ENCODE measurements at regions not wholly inside any gene's neighbourhood (a gene's known extent, or its start where the extent isn't known, plus 50 kb on each side); places are given as distances from the start of the nearest gene placed in this dataset.

DNA sequence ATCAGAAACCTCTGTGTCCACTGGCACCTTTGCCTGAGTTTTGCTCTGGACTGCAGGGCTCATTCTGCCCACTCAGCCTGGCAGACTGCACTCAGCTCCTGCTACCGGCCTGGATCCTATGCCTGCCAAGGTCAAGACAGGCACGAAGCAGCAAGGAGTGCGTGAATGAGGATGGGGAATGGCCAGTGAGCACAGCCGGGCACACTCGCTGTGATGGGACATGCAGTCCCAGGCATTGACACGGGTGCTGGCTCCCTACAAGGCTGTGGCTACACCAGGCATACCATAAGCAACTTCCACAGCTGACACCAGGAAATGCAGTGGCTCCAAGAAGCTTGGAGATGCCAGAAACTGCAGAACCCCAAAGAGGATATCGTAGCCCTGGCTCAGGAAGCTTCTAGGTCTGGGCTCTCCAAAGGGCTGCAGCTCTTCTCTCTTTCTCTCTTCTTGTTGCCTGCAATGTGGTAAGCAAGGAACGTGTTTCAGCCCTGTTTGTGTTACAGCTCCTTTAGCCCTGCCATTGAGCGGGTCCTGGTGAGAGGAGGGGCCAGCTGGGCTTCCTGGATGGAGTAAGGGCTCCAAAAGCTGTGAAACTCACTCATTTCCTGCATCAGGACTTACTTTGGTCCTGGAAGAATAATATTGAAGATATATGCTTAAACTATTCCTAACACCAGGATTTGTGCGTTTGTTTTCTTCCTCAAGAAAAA is 832.6 kb upstream of the SLITRK5 start:
- H3K27ac ChIP-seq, result no peak overlapping the region
- TF ChIP-seq ZFX (IDR thresholded peaks at IDR 0.05; ENCODE audit: borderline replicate concordance) (no peak), CTCF (IDR thresholded peaks at IDR 0.05) (no peak)

DNA sequence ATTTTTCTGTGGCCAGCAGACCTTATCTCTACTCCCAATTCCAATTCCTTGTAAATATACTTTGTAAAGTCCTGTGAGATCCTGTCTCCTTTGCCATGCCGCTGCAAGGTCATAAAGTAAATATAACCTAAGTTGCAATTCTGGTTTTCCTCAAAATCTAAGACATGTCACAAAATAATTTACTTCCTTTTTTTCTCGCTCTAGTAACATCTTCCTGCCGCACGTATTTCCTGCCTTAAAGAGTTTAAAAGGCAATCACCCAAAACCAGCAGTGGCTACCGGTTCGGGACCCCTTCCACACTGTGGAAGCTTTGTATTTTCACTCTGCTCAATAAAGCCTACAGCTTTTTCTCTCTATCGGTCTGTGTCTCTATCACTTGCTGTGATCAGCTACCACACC is 832.0 kb upstream of the SLITRK5 start:
- TF ChIP-seq CTCF (IDR thresholded peaks at IDR 0.05) (no peak), ZFX (IDR thresholded peaks at IDR 0.05; ENCODE audit: borderline replicate concordance) (no peak)
- no peak overlapping the region for H3K27ac ChIP-seq

- no peak for TF ChIP-seq ZFX (IDR thresholded peaks at IDR 0.05; ENCODE audit: borderline replicate concordance)
- no peak for TF ChIP-seq CTCF (IDR thresholded peaks at IDR 0.05)
These were observed 830.6 kb upstream of the SLITRK5 start for GRCh38 chr13:86840250-86841191.

DNA sequence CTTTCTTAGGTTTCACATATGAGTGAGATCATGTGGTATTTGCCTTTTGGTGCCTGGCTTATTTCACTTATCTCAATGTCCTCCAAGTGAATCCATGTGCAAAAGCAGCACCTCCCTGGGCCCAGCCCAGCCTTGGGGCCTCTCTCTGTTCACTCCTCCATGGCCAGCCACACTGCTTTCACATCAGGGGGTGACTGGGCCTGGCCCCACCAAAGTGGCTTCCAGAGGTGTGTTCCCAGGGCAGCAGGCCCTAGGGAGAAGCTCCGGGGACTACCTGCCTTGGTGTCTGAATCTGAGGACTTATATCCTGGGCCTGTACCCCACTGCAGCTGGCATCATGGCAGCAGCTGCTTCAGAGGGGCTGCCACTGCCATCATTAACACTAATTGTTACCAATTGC is 829.9 kb upstream of the SLITRK5 start:
- no peak for TF ChIP-seq CTCF (IDR thresholded peaks at IDR 0.05)
- H3K27ac ChIP-seq, result no peak overlapping the region

More at GRCh38 chr13:86840250-86841191, 830.6 kb upstream of the SLITRK5 start:
- no peak overlapping the region for H3K27ac ChIP-seq

- no peak for TF ChIP-seq CTCF (IDR thresholded peaks at IDR 0.05)
- TF ChIP-seq ZFX (IDR thresholded peaks at IDR 0.05; ENCODE audit: borderline replicate concordance), result no peak
- no peak overlapping the region for H3K27ac ChIP-seq
These were observed 824.7 kb upstream of the SLITRK5 start for GRCh38 chr13:86846501-86846900.

DNA sequence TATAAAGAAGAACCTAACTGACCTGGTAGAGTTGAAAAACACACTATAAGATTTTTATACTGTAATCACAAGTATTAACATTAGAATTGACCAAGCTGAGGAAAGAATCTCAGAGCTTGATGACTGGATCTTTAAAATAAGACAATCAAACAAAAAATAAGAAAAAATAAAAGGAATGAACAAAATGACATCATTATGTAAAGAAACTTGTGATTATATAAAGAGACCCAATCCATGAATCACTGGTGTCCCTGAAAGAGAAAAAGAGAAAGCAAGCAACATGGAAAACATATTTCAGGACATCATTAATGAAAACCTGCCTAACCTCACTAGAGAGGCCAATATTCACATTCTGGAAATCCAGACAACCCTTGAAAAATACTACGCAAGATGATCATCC is 822.5 kb upstream of the SLITRK5 start:
- H3K27ac ChIP-seq, result no peak overlapping the region
- TF ChIP-seq ZFX (IDR thresholded peaks at IDR 0.05; ENCODE audit: borderline replicate concordance), result no peak
- TF ChIP-seq CTCF (IDR thresholded peaks at IDR 0.05), result no peak

GRCh38 chr13:86856991-86857390 is 814.2 kb upstream of the SLITRK5 start:
- no peak overlapping the region for H3K27ac ChIP-seq
- TF ChIP-seq ZFX (IDR thresholded peaks at IDR 0.05; ENCODE audit: borderline replicate concordance), result no peak
- TF ChIP-seq CTCF (IDR thresholded peaks at IDR 0.05), result no peak

Data from 22Rv1 (cell line).